GM23338 (cell line): ENCODE measurements at regions not wholly inside any gene's neighbourhood (a gene's known extent, or its start where the extent isn't known, plus 50 kb on each side); places are given as distances from the start of the nearest gene placed in this dataset.

Source experiments
- ATAC-seq: fragments of 200-7000 bp; cut with Tn5 transposase; 3 replicates; pipeline ENCODE4 v1.9.1; 2020
- DNase-seq: peaks from one replicate; pipeline ENCODE4 v3.0.0-alpha.2; 2015; ENCODE audit warnings: low spot score
- H2AFZ ChIP-seq: fragments of 200-600 bp; sonication (generic); 2 replicates; pipeline ENCODE4 v1.8.0; 2016; ENCODE audit warnings: antibody characterized with exemption, mild to moderate bottlenecking, moderate library complexity
- H3F3A ChIP-seq: fragments of 200-600 bp; sonication (generic); replicated peaks from 2 replicates; pipeline ENCODE4 v1.8.0; 2017; ENCODE audit warnings: antibody characterized with exemption, mixed run types, low read depth
- H3K27ac ChIP-seq: fragments of 200-600 bp; sonication (generic); 2 replicates; pipeline ENCODE4 v1.6.1; 2016; ENCODE audit warnings: low read depth
- H3K27me3 ChIP-seq: fragments of 200-600 bp; sonication (generic); 2 replicates; pipeline ENCODE4 v1.8.0; 2016; ENCODE audit warnings: mild to moderate bottlenecking, mixed run types, moderate library complexity; ENCODE audit not compliant: insufficient read depth
- H3K36me3 ChIP-seq: fragments of 200-600 bp; sonication (generic); 2 replicates; pipeline ENCODE4 v1.8.0; 2016; ENCODE audit warnings: mild to moderate bottlenecking; ENCODE audit not compliant: insufficient read depth
- H3K4me1 ChIP-seq: fragments of 200-600 bp; sonication (generic); 2 replicates; pipeline ENCODE4 v1.8.0; 2016; ENCODE audit warnings: mild to moderate bottlenecking, moderate library complexity; ENCODE audit not compliant: insufficient read depth
- H3K4me2 ChIP-seq: fragments of 200-600 bp; sonication (generic); 2 replicates; pipeline ENCODE4 v1.7.1; 2017; ENCODE audit warnings: mixed run types
- H3K4me3 ChIP-seq: fragments of 200-600 bp; sonication (generic); 2 replicates; pipeline ENCODE4 v1.6.1; 2016; ENCODE audit warnings: mixed run types
- H3K79me2 ChIP-seq: fragments of 200-600 bp; sonication (generic); replicated peaks from 2 replicates; pipeline ENCODE4 v1.8.0; 2017; ENCODE audit warnings: mild to moderate bottlenecking; ENCODE audit not compliant: insufficient read depth
- H3K9me2 ChIP-seq: fragments of 200-600 bp; sonication (generic); 2 replicates; pipeline ENCODE4 v1.8.0; 2017; ENCODE audit not compliant: insufficient read depth
- H4K20me1 ChIP-seq: fragments of 200-600 bp; sonication (generic); replicated peaks from 2 replicates; pipeline ENCODE4 v1.8.0; 2017; ENCODE audit warnings: mild to moderate bottlenecking; ENCODE audit not compliant: insufficient read depth
- H3K27ac Mint-ChIP-seq: 2 replicates; pipeline ENCODE4 v1.8.0; 2020; ENCODE audit warnings: inconsistent platforms, mild to moderate bottlenecking, moderate library complexity, mixed read lengths
- H3K27me3 Mint-ChIP-seq: 3 replicates; pipeline ENCODE4 v1.8.0; 2022; ENCODE audit warnings: low read depth, mild to moderate bottlenecking, moderate library complexity, mixed read lengths, inconsistent platforms; ENCODE audit not compliant: insufficient read depth, poor library complexity
- H3K36me3 Mint-ChIP-seq: 3 replicates; pipeline ENCODE4 v1.8.0; 2021; ENCODE audit warnings: low read depth, mild to moderate bottlenecking, inconsistent platforms, moderate library complexity, mixed read lengths
- H3K4me1 Mint-ChIP-seq: 3 replicates; pipeline ENCODE4 v1.8.0; 2020; ENCODE audit warnings: mild to moderate bottlenecking, inconsistent platforms, mixed read lengths
- H3K4me3 Mint-ChIP-seq: 3 replicates; pipeline ENCODE4 v1.8.0; 2021; ENCODE audit warnings: moderate library complexity, mild to moderate bottlenecking, inconsistent platforms, mixed read lengths
- H3K9me3 Mint-ChIP-seq: 3 replicates; pipeline ENCODE4 v1.8.0; 2020; ENCODE audit warnings: moderate library complexity, mild to moderate bottlenecking, inconsistent platforms, mixed read lengths
- CREB1 ChIP-seq: fragments of 250-450 bp; sonication (Bioruptor Pico); IDR thresholded peaks from 2 replicates; pipeline ENCODE4 v1.5.0; 2020; ENCODE audit warnings: low read depth, mild to moderate bottlenecking, moderate library complexity
- ETS1 ChIP-seq: IDR thresholded peaks from 2 replicates; pipeline ENCODE4 v1.6.1; 2016; ENCODE audit warnings: antibody characterized with exemption
- EZH2 ChIP-seq: fragments of 200-600 bp; sonication (generic); IDR thresholded peaks from one replicate; pipeline ENCODE4 v1.8.0; 2017; ENCODE audit warnings: antibody characterized with exemption, mild to moderate bottlenecking, low read depth; ENCODE audit not compliant: unreplicated experiment
- EZH2phosphoT487 ChIP-seq: fragments of 200-600 bp; sonication (generic); IDR thresholded peaks from one replicate; pipeline ENCODE4 v1.8.1; 2018; ENCODE audit warnings: antibody characterized with exemption; ENCODE audit not compliant: unreplicated experiment
- NANOG ChIP-seq: IDR thresholded peaks from 2 replicates; pipeline ENCODE4 v1.6.1; 2016; ENCODE audit warnings: antibody characterized with exemption, borderline replicate concordance
- POLR2AphosphoS5 ChIP-seq: IDR thresholded peaks from 2 replicates; pipeline ENCODE4 v1.6.1; 2016; ENCODE audit warnings: antibody characterized with exemption, low read depth
- STAT1 ChIP-seq: IDR thresholded peaks from one replicate; pipeline ENCODE4 v1.6.1; 2016; ENCODE audit warnings: antibody characterized with exemption; ENCODE audit not compliant: unreplicated experiment
- ZNF114 ChIP-seq: fragments of 250-450 bp; sonication (Bioruptor Pico); IDR thresholded peaks from 2 replicates; pipeline ENCODE4 v1.5.0; 2020; ENCODE audit warnings: mild to moderate bottlenecking, moderate library complexity
- TF ChIP-seq, protein P1 (sequence below), 2 experiments: fragments of 200-600 bp in 1 of 2; sonication (generic) in 1 of 2; conservative IDR thresholded peaks; 2 replicates each; pipeline versions ENCODE4 v1.5.1 to v1.6.1; 2016 to 2017; ENCODE audit warnings: antibody characterized with exemption in 2 of 2, low read depth in 2 of 2, mild to moderate bottlenecking in 2 of 2, moderate library complexity in 1 of 2
- TF ChIP-seq, protein P2 (sequence below): fragments of 250-450 bp; sonication (Bioruptor Pico); IDR thresholded peaks from 2 replicates; pipeline ENCODE4 v1.5.0; 2020; ENCODE audit warnings: mild to moderate bottlenecking, moderate library complexity

DNA sequence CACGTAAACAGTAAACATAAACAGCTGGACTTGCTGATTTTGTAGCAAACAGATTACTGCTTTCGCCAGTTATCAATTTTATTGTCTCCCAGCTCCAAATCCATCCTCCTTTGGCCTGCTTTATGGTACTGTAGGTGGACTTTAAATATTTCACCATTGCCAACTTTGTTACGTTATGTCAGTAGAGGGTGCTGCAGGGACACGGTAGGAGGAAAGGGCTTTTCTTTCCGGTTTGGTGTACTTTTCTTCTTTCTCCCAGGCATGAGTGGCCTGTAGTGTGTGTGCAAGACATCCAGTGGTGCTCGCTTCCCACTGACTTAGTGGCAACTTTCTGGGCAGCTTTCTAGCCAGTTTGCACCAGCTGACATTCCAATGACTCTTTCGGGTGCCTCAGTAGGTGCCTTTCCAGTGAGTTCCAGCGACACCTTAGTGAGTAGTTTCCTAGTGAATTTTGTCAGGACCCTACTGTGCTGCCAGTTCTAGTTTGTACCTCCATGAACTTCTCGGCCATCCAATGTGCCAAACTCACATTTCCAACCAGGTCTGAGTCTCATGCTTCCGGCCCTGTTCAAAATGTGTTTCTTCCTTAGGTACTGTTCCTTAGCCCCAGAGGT, 267.6 kb upstream of the TENM4 start:
- no peaks in the 10 kb centered on the region; the same call in 1 of the 2 replicates for H3K36me3 ChIP-seq
- Mint-ChIP-seq H3K4me1 (no peaks in the 10 kb centered on the region), H3K27ac (no peak overlapping the region), H3K4me3 (no peak overlapping the region), H3K9me3 (peaks cover 20% of the 10 kb centered on the region), H3K36me3 (peaks cover 10% of the 10 kb centered on the region), H3K27me3 (peaks cover 3% of the 10 kb centered on the region)
- peak overlapping the region; percentile 25; the same call in 1 of the 2 replicates for H2AFZ ChIP-seq
- H4K20me1 ChIP-seq = no peaks in the 10 kb centered on the region
- no peak overlapping the region for H3K4me2 ChIP-seq
- TF ChIP-seq ZNF114 (CRISPR knock-in tag) = no peak
- TF ChIP-seq, protein P1, sequence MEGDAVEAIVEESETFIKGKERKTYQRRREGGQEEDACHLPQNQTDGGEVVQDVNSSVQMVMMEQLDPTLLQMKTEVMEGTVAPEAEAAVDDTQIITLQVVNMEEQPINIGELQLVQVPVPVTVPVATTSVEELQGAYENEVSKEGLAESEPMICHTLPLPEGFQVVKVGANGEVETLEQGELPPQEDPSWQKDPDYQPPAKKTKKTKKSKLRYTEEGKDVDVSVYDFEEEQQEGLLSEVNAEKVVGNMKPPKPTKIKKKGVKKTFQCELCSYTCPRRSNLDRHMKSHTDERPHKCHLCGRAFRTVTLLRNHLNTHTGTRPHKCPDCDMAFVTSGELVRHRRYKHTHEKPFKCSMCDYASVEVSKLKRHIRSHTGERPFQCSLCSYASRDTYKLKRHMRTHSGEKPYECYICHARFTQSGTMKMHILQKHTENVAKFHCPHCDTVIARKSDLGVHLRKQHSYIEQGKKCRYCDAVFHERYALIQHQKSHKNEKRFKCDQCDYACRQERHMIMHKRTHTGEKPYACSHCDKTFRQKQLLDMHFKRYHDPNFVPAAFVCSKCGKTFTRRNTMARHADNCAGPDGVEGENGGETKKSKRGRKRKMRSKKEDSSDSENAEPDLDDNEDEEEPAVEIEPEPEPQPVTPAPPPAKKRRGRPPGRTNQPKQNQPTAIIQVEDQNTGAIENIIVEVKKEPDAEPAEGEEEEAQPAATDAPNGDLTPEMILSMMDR (conservative IDR thresholded peaks at IDR 0.05; ENCODE audit: low read depth in 2 of 2) = peak; percentile 73 to 94
- H3F3A ChIP-seq = no peaks in the 10 kb centered on the region
- DNase-seq (peak; percentile 79), ATAC-seq (peak; percentile 92)
- no peak overlapping the region for H3K27ac ChIP-seq
- H3K4me3 ChIP-seq = no peak overlapping the region
- no peaks in the 10 kb centered on the region for H3K27me3 ChIP-seq
- no peaks in the 10 kb centered on the region for H3K4me1 ChIP-seq
- H3K9me2 ChIP-seq = no peaks in the 10 kb centered on the region
- H3K79me2 ChIP-seq = no peaks in the 10 kb centered on the region

DNA sequence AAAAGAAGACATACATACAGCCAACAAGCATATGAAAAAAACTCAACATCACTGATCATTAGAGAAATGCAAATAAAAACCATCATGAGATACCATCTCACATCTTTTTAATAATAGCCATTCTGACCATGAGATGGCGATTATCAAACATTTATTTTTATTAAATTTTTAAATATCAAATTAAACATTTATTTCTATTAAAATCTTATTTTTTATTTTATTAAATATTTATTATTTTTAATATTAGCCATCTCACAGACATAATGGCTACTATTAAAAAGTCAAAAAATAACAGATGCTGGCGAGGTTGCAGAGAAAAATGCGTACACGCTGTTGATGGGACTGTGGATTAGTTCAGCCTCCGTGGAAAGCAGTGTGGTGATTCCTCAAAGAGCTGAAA, 264.8 kb upstream of the TENM4 start:
- no peaks in the 10 kb centered on the region for H3K4me1 ChIP-seq
- Mint-ChIP-seq H3K9me3 (peaks cover 25% of the 10 kb centered on the region; the same call in 2 of the 3 replicates), H3K4me3 (no peak overlapping the region), H3K4me1 (no peaks in the 10 kb centered on the region), H3K27me3 (no peaks in the 10 kb centered on the region), H3K36me3 (peaks cover 19% of the 10 kb centered on the region; the same call in 1 of the 3 replicates), H3K27ac (no peak overlapping the region)
- no peak overlapping the region for H2AFZ ChIP-seq
- H3K27me3 ChIP-seq = no peaks in the 10 kb centered on the region
- no peaks in the 10 kb centered on the region for H4K20me1 ChIP-seq
- no peaks in the 10 kb centered on the region for H3K79me2 ChIP-seq
- no peaks in the 10 kb centered on the region for H3F3A ChIP-seq
- no peak overlapping the region for H3K27ac ChIP-seq
- H3K4me2 ChIP-seq = no peak overlapping the region
- no peaks in the 10 kb centered on the region for H3K9me2 ChIP-seq
- H3K36me3 ChIP-seq = no peaks in the 10 kb centered on the region
- DNase-seq (no peak), ATAC-seq (no peak)
- no peak overlapping the region for H3K4me3 ChIP-seq
- TF ChIP-seq CREB1 (CRISPR knock-in tag) (no peak), EZH2phosphoT487 (no peak), EZH2 (no peak), STAT1 (no peak), ETS1 (no peak), NANOG (no peak), POLR2AphosphoS5 (no peak)
- TF ChIP-seq, protein P2, sequence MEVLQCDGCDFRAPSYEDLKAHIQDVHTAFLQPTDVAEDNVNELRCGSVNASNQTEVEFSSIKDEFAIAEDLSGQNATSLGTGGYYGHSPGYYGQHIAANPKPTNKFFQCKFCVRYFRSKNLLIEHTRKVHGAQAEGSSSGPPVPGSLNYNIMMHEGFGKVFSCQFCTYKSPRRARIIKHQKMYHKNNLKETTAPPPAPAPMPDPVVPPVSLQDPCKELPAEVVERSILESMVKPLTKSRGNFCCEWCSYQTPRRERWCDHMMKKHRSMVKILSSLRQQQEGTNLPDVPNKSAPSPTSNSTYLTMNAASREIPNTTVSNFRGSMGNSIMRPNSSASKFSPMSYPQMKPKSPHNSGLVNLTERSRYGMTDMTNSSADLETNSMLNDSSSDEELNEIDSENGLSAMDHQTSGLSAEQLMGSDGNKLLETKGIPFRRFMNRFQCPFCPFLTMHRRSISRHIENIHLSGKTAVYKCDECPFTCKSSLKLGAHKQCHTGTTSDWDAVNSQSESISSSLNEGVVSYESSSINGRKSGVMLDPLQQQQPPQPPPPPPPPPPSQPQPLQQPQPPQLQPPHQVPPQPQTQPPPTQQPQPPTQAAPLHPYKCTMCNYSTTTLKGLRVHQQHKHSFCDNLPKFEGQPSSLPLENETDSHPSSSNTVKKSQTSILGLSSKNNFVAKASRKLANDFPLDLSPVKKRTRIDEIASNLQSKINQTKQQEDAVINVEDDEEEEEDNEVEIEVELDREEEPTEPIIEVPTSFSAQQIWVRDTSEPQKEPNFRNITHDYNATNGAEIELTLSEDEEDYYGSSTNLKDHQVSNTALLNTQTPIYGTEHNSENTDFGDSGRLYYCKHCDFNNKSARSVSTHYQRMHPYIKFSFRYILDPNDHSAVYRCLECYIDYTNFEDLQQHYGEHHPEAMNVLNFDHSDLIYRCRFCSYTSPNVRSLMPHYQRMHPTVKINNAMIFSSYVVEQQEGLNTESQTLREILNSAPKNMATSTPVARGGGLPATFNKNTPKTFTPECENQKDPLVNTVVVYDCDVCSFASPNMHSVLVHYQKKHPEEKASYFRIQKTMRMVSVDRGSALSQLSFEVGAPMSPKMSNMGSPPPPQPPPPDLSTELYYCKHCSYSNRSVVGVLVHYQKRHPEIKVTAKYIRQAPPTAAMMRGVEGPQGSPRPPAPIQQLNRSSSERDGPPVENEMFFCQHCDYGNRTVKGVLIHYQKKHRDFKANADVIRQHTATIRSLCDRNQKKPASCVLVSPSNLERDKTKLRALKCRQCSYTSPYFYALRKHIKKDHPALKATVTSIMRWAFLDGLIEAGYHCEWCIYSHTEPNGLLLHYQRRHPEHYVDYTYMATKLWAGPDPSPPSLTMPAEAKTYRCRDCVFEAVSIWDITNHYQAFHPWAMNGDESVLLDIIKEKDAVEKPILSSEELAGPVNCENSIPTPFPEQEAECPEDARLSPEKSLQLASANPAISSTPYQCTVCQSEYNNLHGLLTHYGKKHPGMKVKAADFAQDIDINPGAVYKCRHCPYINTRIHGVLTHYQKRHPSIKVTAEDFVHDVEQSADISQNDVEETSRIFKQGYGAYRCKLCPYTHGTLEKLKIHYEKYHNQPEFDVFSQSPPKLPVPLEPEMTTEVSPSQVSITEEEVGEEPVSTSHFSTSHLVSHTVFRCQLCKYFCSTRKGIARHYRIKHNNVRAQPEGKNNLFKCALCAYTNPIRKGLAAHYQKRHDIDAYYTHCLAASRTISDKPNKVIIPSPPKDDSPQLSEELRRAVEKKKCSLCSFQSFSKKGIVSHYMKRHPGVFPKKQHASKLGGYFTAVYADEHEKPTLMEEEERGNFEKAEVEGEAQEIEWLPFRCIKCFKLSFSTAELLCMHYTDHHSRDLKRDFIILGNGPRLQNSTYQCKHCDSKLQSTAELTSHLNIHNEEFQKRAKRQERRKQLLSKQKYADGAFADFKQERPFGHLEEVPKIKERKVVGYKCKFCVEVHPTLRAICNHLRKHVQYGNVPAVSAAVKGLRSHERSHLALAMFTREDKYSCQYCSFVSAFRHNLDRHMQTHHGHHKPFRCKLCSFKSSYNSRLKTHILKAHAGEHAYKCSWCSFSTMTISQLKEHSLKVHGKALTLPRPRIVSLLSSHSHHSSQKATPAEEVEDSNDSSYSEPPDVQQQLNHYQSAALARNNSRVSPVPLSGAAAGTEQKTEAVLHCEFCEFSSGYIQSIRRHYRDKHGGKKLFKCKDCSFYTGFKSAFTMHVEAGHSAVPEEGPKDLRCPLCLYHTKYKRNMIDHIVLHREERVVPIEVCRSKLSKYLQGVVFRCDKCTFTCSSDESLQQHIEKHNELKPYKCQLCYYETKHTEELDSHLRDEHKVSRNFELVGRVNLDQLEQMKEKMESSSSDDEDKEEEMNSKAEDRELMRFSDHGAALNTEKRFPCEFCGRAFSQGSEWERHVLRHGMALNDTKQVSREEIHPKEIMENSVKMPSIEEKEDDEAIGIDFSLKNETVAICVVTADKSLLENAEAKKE (CRISPR knock-in tag) = no peak
- TF ChIP-seq, protein P1 (conservative IDR thresholded peaks at IDR 0.05; ENCODE audit: low read depth in 2 of 2) = no peak
